T-helper 1 cell treated with Interleukin-12 subunit alpha and Interleukin-12 subunit beta and Interleukin-4 antibody, amounts not matched to agents 30 μg/mL and 1 μg/mL, for 36 hours (primary cell): ENCODE measurements at regions not wholly inside any gene's neighbourhood (a gene's known extent, or its start where the extent isn't known, plus 50 kb on each side); places are given as distances from the start of the nearest gene placed in this dataset.

Experiments used
- H3K27ac Mint-ChIP-seq: one replicate; pipeline ENCODE4 v1.8.0; 2021; ENCODE audit warnings: mild to moderate bottlenecking, mixed read lengths
- H3K27me3 Mint-ChIP-seq: one replicate; pipeline ENCODE4 v1.8.0; 2021; ENCODE audit warnings: low read depth, mixed read lengths
- H3K36me3 Mint-ChIP-seq: one replicate; pipeline ENCODE4 v1.8.0; 2021; ENCODE audit warnings: low read depth, mixed read lengths
- H3K4me1 Mint-ChIP-seq: one replicate; pipeline ENCODE4 v1.8.0; 2021; ENCODE audit warnings: low read depth, mixed read lengths
- H3K4me3 Mint-ChIP-seq: one replicate; pipeline ENCODE4 v1.8.0; 2021; ENCODE audit warnings: mild to moderate bottlenecking, moderate library complexity, mixed read lengths
- H3K9me3 Mint-ChIP-seq: one replicate; pipeline ENCODE4 v1.8.0; 2021; ENCODE audit warnings: mixed read lengths

DNA sequence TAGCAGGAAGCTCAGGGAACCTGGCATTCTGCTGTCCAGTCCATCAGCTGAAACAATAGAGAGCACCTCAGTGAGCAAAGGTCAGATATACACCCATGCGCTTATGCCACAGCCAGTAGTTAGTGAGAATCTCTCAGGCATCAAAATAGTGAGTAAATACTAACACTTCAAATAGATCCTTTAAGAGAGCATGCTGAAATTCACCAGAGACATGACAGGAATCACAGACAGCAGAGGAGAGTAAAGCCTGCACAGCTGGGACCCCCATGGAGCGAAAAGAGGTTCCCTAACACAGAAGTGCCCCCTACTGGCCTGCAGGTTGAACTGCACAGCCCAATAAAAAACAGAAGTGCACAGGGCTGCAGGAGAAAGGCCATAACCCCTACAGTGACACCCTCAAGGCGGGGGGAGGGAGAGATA is 57.6 kb upstream of the ANTXRL start:
- H3K27me3 Mint-ChIP-seq, result no peaks in the 10 kb centered on the region
- H3K27ac Mint-ChIP-seq, result no peak overlapping the region
- peaks cover 6% of the 10 kb centered on the region for H3K4me1 Mint-ChIP-seq
- H3K9me3 Mint-ChIP-seq, result peaks cover 10% of the 10 kb centered on the region
- no peak overlapping the region for H3K4me3 Mint-ChIP-seq
- H3K36me3 Mint-ChIP-seq, result peaks cover 22% of the 10 kb centered on the region

DNA sequence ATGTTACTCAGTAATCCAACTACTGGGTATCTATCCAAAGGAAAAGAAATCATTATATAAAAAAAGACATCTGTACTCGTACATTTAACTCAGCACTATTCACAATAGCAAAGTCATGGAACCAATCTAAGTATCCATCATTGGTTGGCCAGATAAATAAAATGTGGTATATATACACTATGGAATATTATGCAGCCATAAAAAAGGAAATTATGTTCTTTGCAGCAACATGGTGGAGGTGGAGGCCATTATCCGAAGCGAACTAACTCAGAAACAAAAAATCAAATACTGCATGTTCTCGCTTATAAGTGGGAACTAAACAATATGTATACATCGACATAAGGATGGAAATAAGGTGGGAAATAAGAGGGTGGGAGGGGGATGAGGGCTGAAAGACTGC is 56.2 kb upstream of the ANTXRL start:
- Mint-ChIP-seq H3K4me1 (peaks cover 4% of the 10 kb centered on the region), H3K9me3 (peaks cover 10% of the 10 kb centered on the region), H3K4me3 (no peak overlapping the region), H3K27me3 (no peaks in the 10 kb centered on the region), H3K36me3 (peaks cover 17% of the 10 kb centered on the region), H3K27ac (no peak overlapping the region)

DNA sequence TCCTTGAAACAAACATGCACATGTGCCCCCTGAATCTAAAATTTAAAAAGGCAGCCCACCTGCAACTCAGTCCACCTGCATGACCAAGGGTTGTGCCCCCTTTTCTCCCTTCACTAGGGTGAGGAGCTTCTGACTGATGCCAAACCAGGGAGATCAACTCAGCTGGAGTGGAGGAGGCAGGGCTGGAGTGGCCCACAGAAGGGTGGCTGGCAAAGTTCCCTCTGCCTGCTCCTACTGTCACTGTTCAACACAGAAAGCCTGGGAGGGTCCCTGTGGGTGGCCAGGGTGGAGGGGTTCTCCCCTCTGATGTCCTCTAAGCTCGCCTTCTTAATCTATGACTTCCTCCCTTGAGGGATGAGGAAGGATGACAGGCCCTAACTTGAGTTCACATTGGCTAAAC is 55.7 kb upstream of the ANTXRL start:
- Mint-ChIP-seq H3K36me3 (peaks cover 17% of the 10 kb centered on the region), H3K27ac (no peak overlapping the region), H3K27me3 (no peaks in the 10 kb centered on the region), H3K9me3 (peaks cover 10% of the 10 kb centered on the region), H3K4me1 (peaks cover 4% of the 10 kb centered on the region), H3K4me3 (no peak overlapping the region)

- Mint-ChIP-seq H3K4me3 (no peak overlapping the region), H3K9me3 (peaks cover 10% of the 10 kb centered on the region), H3K36me3 (peaks cover 22% of the 10 kb centered on the region)
Observed at GRCh38 chr10:46232084-46232483, 54.7 kb upstream of the ANTXRL start.

DNA sequence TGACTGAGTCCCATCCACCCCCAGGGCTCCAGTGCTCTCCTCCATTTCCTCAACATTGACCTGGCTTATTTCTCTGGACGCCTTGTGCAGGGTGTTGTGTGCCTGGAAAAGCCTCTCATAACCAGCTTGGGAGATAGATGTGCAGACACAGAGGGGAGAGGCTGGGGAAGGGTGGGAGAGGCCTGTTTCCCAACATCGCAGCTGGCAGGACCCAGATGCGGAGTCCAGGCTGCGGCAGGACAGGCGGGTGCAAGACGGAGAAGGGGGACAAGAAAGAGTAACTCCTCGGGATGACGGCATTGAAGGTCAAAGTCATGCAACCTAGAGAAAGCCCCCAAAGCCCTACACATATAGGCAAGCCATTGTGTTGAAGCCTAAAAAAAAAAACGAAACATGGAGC is 54.1 kb upstream of the ANTXRL start:
- Mint-ChIP-seq H3K27ac (no peak overlapping the region), H3K27me3 (no peaks in the 10 kb centered on the region), H3K9me3 (peaks cover 10% of the 10 kb centered on the region), H3K4me1 (peaks cover 4% of the 10 kb centered on the region), H3K36me3 (peaks cover 21% of the 10 kb centered on the region), H3K4me3 (no peak overlapping the region)

More at GRCh38 chr10:46232084-46232483, 54.7 kb upstream of the ANTXRL start:
- peaks cover 4% of the 10 kb centered on the region for H3K4me1 Mint-ChIP-seq
- no peak overlapping the region for H3K27ac Mint-ChIP-seq
- H3K27me3 Mint-ChIP-seq, result no peaks in the 10 kb centered on the region

DNA sequence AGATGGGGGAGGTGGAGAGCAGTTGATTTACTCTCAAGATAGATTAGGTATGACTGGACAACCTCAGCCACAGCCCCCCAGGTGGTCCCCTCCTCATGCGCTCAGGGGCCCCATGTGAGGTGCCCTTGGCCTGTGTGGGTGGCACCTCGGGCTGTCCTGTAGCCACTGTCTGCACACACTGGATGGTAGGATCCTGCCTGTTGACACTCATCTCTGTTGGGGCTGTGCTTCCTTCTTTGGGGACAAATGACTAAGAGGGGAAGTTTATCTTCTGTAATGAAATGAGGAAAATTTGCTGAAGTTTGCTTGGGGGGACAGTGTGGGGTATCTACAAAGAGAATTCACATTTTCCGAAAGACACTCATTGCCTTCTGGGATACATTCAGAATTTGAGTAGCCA is 53.6 kb upstream of the ANTXRL start:
- Mint-ChIP-seq H3K4me3 (no peak overlapping the region), H3K4me1 (peaks cover 4% of the 10 kb centered on the region), H3K27me3 (no peaks in the 10 kb centered on the region), H3K36me3 (peaks cover 26% of the 10 kb centered on the region), H3K9me3 (peaks cover 10% of the 10 kb centered on the region), H3K27ac (no peak overlapping the region)

- Mint-ChIP-seq H3K9me3 (peaks cover 10% of the 10 kb centered on the region), H3K4me3 (no peak overlapping the region), H3K27ac (no peak overlapping the region), H3K36me3 (peaks cover 32% of the 10 kb centered on the region), H3K4me1 (peaks cover 4% of the 10 kb centered on the region), H3K27me3 (no peaks in the 10 kb centered on the region)
Observed at GRCh38 chr10:46234026-46234425, 52.8 kb upstream of the ANTXRL start.

GRCh38 chr10:46234431-46235060 is 52.3 kb upstream of the ANTXRL start:
- H3K27ac Mint-ChIP-seq, result no peak overlapping the region
- H3K9me3 Mint-ChIP-seq, result peaks cover 7% of the 10 kb centered on the region
- peaks cover 27% of the 10 kb centered on the region for H3K36me3 Mint-ChIP-seq
- peaks cover under 1% of the 10 kb centered on the region for H3K4me1 Mint-ChIP-seq
- no peaks in the 10 kb centered on the region for H3K27me3 Mint-ChIP-seq
- H3K4me3 Mint-ChIP-seq, result no peak overlapping the region

GRCh38 chr10:46235705-46236545 is 50.9 kb upstream of the ANTXRL start:
- H3K4me3 Mint-ChIP-seq, result no peak overlapping the region
- no peaks in the 10 kb centered on the region for H3K27me3 Mint-ChIP-seq
- H3K27ac Mint-ChIP-seq, result no peak overlapping the region
- peaks cover 4% of the 10 kb centered on the region for H3K4me1 Mint-ChIP-seq
- H3K36me3 Mint-ChIP-seq, result peaks cover 33% of the 10 kb centered on the region
- no peaks in the 10 kb centered on the region for H3K9me3 Mint-ChIP-seq

DNA sequence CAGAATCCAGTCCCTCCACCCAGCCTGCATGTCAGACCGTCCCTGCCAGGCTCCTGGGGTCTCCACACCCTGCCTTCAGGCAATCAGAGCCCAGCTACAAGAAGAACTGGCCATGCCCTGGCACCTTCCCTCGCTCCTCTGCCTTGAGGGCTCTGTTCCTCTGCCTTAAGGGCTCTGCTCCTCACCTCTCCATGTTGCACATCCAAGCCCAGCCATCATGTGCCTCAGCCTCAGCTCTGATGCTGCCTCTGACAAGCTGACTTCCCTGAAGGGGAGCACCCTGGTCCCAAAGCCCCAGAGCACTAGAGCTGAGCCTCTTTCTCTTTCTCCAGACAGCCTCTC is 50.3 kb upstream of the ANTXRL start:
- Mint-ChIP-seq H3K36me3 (peaks cover 39% of the 10 kb centered on the region), H3K27me3 (no peaks in the 10 kb centered on the region), H3K4me1 (peaks cover 8% of the 10 kb centered on the region), H3K4me3 (no peak overlapping the region), H3K9me3 (peaks cover 2% of the 10 kb centered on the region), H3K27ac (no peak overlapping the region)

DNA sequence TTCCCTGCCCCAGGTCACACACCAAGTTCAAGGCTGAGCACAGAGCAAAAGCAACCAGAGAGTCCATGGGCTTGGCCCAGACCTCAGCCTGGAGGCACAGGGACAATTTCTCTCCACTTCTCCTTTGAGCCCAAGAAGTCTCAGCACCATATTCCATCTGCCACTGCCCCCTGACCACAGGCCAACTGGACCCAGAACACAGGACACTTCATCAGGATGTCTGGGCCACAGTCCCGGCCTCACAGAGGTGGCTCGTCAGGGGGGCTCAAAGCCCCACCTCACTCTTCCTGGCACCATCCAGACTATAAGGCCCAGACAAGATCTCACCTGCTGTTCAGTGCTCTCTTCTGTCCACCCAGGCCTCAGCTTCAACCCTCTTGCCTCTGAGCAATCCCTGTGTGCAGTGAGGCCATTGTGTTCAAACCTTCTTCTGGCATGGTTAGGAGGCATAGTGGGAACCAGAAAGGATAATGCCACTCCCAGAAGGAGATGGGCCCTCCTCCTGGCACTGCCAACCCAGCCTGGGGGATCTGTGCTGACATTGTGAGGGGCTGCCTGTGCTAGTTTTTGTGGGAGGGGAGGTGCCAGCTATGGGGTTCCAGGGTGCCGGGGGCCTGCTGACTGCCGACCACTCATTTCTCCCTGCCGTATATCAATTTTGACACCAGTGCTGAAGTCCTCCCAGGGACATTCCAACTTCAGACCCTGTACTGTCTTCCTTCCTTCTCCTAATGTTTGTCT is 49.7 kb upstream of the ANTXRL start:
- H3K4me3 Mint-ChIP-seq, result no peak overlapping the region
- no peaks in the 10 kb centered on the region for H3K27me3 Mint-ChIP-seq
- H3K27ac Mint-ChIP-seq, result no peak overlapping the region
- H3K36me3 Mint-ChIP-seq, result peaks cover 44% of the 10 kb centered on the region
- H3K9me3 Mint-ChIP-seq, result peaks cover 8% of the 10 kb centered on the region
- peaks cover 8% of the 10 kb centered on the region for H3K4me1 Mint-ChIP-seq
